ENCODE measurements at regions not wholly inside any gene's neighbourhood (a gene's known extent, or its start where the extent isn't known, plus 50 kb on each side); places are given as distances from the start of the nearest gene placed in this dataset.

DNA sequence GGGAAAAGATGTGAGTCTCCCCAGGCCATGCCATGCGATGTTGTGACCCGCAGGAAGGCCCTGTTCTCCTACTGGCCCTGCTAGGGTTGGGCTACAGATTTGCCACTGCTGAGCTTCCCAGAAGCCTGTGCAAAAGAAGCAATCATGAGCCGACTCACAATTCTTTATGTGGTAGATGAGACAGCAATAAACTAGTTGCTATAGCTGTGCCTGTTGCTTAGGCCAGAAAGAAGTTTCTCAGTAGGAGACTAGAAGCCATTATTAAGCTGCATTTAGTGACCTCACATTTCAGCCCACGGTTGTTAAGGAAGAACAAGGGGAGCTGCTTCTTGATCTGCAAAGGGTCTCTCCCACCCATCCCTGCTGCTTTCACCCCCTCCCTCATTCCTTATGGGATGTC, 239.4 kb upstream of the CRY1 start:
- TF ChIP-seq, protein P1, sequence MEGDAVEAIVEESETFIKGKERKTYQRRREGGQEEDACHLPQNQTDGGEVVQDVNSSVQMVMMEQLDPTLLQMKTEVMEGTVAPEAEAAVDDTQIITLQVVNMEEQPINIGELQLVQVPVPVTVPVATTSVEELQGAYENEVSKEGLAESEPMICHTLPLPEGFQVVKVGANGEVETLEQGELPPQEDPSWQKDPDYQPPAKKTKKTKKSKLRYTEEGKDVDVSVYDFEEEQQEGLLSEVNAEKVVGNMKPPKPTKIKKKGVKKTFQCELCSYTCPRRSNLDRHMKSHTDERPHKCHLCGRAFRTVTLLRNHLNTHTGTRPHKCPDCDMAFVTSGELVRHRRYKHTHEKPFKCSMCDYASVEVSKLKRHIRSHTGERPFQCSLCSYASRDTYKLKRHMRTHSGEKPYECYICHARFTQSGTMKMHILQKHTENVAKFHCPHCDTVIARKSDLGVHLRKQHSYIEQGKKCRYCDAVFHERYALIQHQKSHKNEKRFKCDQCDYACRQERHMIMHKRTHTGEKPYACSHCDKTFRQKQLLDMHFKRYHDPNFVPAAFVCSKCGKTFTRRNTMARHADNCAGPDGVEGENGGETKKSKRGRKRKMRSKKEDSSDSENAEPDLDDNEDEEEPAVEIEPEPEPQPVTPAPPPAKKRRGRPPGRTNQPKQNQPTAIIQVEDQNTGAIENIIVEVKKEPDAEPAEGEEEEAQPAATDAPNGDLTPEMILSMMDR (IDR thresholded peaks at IDR 0.05): no peak
- no peak for TF ChIP-seq POLR2A (IDR thresholded peaks at IDR 0.05)
- Histone ChIP-seq H3K4me3 (no peak overlapping the region), H3K4me1 (no peaks in the 10 kb centered on the region), H3K27ac (no peak overlapping the region), H3K27me3 (no peaks in the 10 kb centered on the region), H3K9me3 (no peaks in the 10 kb centered on the region), H3K36me3 (no peaks in the 10 kb centered on the region)
- no peak for DNase-seq

DNA sequence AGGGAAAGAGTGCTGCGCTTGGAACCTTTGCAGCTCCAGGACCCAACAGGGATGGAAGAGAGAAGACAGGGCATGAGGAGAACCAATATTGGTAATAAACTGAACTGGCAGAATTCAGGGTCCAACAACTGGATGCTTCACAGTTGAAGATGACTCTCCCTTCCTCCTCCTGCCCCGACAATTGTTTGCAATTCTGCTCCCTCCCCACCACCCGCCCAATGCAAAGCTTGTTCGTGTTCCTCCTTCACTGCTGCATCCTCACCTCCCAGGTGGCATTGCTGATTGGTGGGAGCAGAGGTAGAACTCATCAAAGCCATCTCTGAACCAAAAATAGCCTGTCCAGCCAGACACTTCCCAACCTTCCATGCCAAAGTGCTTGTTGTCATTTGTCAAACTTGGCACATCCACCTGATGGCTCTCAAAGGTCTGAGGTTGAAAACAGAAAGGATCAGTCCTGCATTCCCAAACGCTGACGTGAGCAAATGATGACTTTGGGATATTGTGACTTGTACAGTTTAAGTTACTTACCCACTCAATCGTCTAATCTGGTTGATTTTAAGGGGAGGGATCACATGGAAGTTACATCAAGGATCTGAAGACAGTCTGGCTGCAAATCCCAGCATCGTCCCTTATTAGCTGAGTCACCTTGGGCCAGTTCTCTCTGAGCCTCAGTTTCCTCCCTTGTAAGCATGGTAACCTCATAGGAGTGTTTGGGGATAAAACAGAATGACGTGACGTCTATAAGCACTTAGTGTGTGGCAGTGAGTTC, 242.6 kb upstream of the CRY1 start:
- Histone ChIP-seq H3K27me3 (no peaks in the 10 kb centered on the region), H3K4me1 (no peaks in the 10 kb centered on the region), H3K9me3 (no peaks in the 10 kb centered on the region), H3K4me3 (no peak overlapping the region), H3K36me3 (no peaks in the 10 kb centered on the region), H3K27ac (no peak overlapping the region)
- TF ChIP-seq, protein P1 (IDR thresholded peaks at IDR 0.05): no peak
- no peak for TF ChIP-seq POLR2A (IDR thresholded peaks at IDR 0.05)
- no peak for DNase-seq

DNA sequence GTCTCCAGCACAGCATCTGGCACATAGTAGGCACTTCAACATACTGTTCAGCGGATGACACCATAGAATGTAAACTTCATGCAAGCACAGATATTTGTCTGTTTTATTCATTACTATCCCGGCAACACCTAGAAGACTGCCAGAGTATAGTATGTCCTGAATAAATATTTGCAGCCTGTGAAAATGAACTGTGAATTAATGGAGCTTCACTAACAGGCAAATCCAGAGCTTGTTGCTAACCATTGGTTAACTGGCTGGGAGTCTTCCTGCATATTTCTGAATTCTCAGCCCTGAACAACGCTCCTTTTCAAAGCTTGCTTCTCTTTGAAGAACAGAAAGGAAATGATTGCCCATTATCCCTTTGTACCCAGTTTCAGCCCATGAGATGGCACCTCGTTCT, 243.3 kb upstream of the CRY1 start:
- H3K36me3 ChIP-seq: no peaks in the 10 kb centered on the region
- no peaks in the 10 kb centered on the region for H3K27me3 ChIP-seq
- no peak for TF ChIP-seq POLR2A (IDR thresholded peaks at IDR 0.05)
- H3K4me1 ChIP-seq: no peaks in the 10 kb centered on the region
- no peak overlapping the region for H3K27ac ChIP-seq
- no peaks in the 10 kb centered on the region for H3K9me3 ChIP-seq
- no peak for DNase-seq
- no peak overlapping the region for H3K4me3 ChIP-seq

DNA sequence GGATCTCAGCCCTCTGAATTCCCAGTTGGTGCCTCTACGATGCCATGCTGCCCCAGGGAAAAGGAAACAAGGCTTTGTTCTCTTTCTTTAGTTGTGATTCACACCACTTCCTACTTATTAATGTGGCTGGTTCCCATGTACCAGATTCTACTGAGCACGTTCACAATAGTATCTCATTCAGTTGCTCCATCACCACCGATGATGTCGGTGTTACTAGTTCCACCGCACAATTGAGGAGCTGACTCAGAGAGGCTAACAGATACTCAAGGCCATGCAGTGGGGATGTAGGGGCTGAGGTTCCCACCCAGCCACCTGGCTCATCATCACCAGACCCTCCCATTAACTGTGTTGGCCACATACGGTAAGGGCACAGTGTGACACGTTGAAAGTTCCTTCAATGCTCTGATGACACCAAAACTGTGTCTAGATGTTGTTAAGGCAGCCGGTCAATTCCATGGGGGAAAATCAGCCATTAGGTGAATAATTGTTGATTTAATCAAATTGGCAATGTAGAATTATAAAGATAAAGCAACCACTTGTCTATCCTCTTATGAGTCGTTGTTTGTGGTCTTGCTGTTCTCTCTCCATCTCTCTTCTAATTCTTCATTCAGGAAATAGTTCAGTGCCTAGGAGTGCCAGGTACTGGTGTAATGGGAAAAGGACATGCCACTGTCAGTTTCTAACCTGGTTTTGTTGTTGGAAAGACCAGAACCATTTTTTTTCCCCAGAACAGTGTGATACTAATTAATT, 244.2 kb upstream of the CRY1 start:
- Histone ChIP-seq H3K27ac (no peak overlapping the region), H3K9me3 (no peaks in the 10 kb centered on the region), H3K36me3 (no peaks in the 10 kb centered on the region), H3K27me3 (no peaks in the 10 kb centered on the region), H3K4me3 (no peak overlapping the region), H3K4me1 (no peaks in the 10 kb centered on the region)
- TF ChIP-seq POLR2A (IDR thresholded peaks at IDR 0.05): no peak
- TF ChIP-seq, protein P1 (IDR thresholded peaks at IDR 0.05): no peak
- DNase-seq: no peak

DNA sequence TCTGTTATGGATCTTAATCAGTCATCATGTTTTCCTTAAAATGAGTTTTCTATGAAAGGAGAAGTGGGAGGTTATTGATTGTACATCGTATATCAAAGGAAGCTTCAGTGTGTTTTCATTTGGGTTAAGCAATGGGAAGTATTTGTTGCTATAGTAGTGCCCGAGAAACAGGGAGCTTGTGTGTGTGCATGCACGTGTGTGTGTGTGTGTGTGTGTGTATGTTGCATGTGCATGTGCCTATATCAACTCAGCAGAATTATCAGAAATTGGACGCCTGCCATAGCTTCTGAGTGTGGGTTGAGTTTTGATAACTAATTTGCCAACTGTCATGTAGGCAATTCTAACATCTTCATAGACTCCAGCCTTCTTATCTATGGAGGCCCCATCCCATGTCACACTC, 246.1 kb upstream of the CRY1 start:
- Histone ChIP-seq H3K4me1 (no peaks in the 10 kb centered on the region), H3K4me3 (no peak overlapping the region), H3K27ac (no peak overlapping the region), H3K9me3 (no peaks in the 10 kb centered on the region), H3K36me3 (no peaks in the 10 kb centered on the region), H3K27me3 (no peaks in the 10 kb centered on the region)
- TF ChIP-seq, protein P1 (IDR thresholded peaks at IDR 0.05): no peak
- TF ChIP-seq POLR2A (IDR thresholded peaks at IDR 0.05): no peak
- no peak for DNase-seq

DNA sequence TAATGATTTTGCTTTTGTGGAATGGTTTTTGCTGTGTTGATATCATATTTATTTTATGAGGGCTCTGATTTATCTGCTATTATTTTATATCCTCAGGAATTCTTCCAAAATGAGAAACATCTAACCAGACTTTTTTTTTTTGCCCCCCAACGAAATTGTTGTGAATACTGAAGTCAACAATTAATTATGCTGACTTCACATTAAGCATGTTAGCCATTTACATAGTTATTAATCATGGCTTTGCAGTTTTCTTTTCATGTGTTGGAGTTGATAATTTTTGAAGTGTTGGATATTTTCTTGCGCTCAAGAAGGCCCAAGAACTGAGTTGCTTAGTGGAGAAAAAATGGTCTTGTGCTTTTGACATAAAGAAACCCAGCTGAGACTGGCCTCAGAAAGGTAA, 246.6 kb upstream of the CRY1 start:
- H3K9me3 ChIP-seq: no peaks in the 10 kb centered on the region
- TF ChIP-seq, protein P1 (IDR thresholded peaks at IDR 0.05): no peak
- no peak for TF ChIP-seq POLR2A (IDR thresholded peaks at IDR 0.05)

More for the DNA sequence above, 246.6 kb upstream of the CRY1 start:
- no peaks in the 10 kb centered on the region for H3K4me1 ChIP-seq
- no peak overlapping the region for H3K27ac ChIP-seq
- no peaks in the 10 kb centered on the region for H3K27me3 ChIP-seq
- DNase-seq: no peak
- no peaks in the 10 kb centered on the region for H3K36me3 ChIP-seq
- no peak overlapping the region for H3K4me3 ChIP-seq

Measured in Peyer's patch (tissue), 4 donors.